PC-9 (cell line): ENCODE measurements at regions not wholly inside any gene's neighbourhood (a gene's known extent, or its start where the extent isn't known, plus 50 kb on each side); places are given as distances from the start of the nearest gene placed in this dataset.

ENCODE experiments used
- BruUV-seq: library from RNA; stranded (reverse); fragments of 400-500 nt; replicated peaks from 2 replicates; lab custom pipeline; 2021; lab: Mats Ljungman, UMichigan
- CTCF ChIA-PET: fragments of 300-600 bp; sonication (Branson Sonifier 250); formaldehyde crosslinking; loops from one replicate; lab custom pipeline; 2022; ENCODE audit warnings: antibody characterized with exemption; lab: Charles Lee
- POLR2A ChIA-PET: fragments of 300-600 bp; sonication (Branson Sonifier 250); formaldehyde crosslinking; loops from one replicate; lab custom pipeline; 2022; ENCODE audit warnings: antibody characterized with exemption; ENCODE audit not compliant: unreplicated experiment; lab: Charles Lee
- DNase-seq, 2 experiments: peaks; one replicate each; pipeline versions ENCODE4 v3.0.0 to v3.0.0-alpha.2; 2015 to 2022; ENCODE audit warnings: mixed read lengths in 1 of 2
- H2AFZ ChIP-seq: fragments of 200-600 bp; sonication (generic); 2 replicates; pipeline ENCODE4 v1.8.1; 2017; ENCODE audit warnings: antibody characterized with exemption
- H3F3A ChIP-seq: fragments of 200-600 bp; sonication (generic); 2 replicates; pipeline ENCODE4 v1.8.1; 2017; ENCODE audit warnings: antibody characterized with exemption, mild to moderate bottlenecking, low read depth; ENCODE audit not compliant: insufficient read depth
- H3K27ac ChIP-seq: fragments of 200-600 bp; sonication (generic); 2 replicates; pipeline ENCODE4 v1.6.1; 2016; ENCODE audit warnings: mixed run types
- H3K27me3 ChIP-seq: fragments of 200-600 bp; sonication (generic); 2 replicates; pipeline ENCODE4 v1.6.1; 2016; ENCODE audit warnings: low read depth, mixed run types; ENCODE audit not compliant: insufficient read depth
- H3K36me3 ChIP-seq: fragments of 200-600 bp; sonication (generic); 2 replicates; pipeline ENCODE4 v1.6.1; 2016; ENCODE audit warnings: low read depth, mixed run types
- H3K4me1 ChIP-seq: fragments of 200-600 bp; sonication (generic); replicated peaks from 2 replicates; pipeline ENCODE4 v1.6.1; 2016; ENCODE audit warnings: mixed run types; ENCODE audit not compliant: insufficient read depth
- H3K4me2 ChIP-seq: fragments of 200-600 bp; sonication (generic); 2 replicates; pipeline ENCODE4 v1.6.1; 2017; ENCODE audit warnings: mixed run types
- H3K4me3 ChIP-seq: fragments of 200-600 bp; sonication (generic); 2 replicates; pipeline ENCODE4 v1.6.1; 2016; ENCODE audit warnings: mixed run types
- H3K79me2 ChIP-seq: fragments of 200-600 bp; sonication (generic); 2 replicates; pipeline ENCODE4 v1.6.1; 2017; ENCODE audit warnings: low read depth, mixed run types
- H3K9me2 ChIP-seq: fragments of 200-600 bp; sonication (generic); 2 replicates; pipeline ENCODE4 v1.8.1; 2017; ENCODE audit warnings: mild to moderate bottlenecking; ENCODE audit not compliant: insufficient read depth
- H3K9me3 ChIP-seq: fragments of 200-600 bp; sonication (generic); 2 replicates; pipeline ENCODE4 v1.8.1; 2016; ENCODE audit warnings: low read depth; ENCODE audit not compliant: insufficient read depth
- H4K20me1 ChIP-seq: fragments of 200-600 bp; sonication (generic); 2 replicates; pipeline ENCODE4 v1.8.1; 2017; ENCODE audit not compliant: insufficient read depth
- EZH2 ChIP-seq: fragments of 200-600 bp; sonication (generic); IDR thresholded peaks from 2 replicates; pipeline ENCODE4 v1.8.0; 2017; ENCODE audit warnings: antibody characterized with exemption, low read depth
- intact Hi-C: fragments of 100-400 bp; cut with micrococcal nuclease; formaldehyde crosslinking; loops from one replicate; pipeline ENCODE4 v1.10.0; 2022; ENCODE audit not compliant: unreplicated experiment
- TF ChIP-seq, protein P1 (sequence below): fragments of 200-600 bp; sonication (generic); conservative IDR thresholded peaks from 2 replicates; pipeline ENCODE4 v1.6.1; 2017; ENCODE audit warnings: mixed run types, antibody characterized with exemption, mild to moderate bottlenecking, moderate library complexity

DNA sequence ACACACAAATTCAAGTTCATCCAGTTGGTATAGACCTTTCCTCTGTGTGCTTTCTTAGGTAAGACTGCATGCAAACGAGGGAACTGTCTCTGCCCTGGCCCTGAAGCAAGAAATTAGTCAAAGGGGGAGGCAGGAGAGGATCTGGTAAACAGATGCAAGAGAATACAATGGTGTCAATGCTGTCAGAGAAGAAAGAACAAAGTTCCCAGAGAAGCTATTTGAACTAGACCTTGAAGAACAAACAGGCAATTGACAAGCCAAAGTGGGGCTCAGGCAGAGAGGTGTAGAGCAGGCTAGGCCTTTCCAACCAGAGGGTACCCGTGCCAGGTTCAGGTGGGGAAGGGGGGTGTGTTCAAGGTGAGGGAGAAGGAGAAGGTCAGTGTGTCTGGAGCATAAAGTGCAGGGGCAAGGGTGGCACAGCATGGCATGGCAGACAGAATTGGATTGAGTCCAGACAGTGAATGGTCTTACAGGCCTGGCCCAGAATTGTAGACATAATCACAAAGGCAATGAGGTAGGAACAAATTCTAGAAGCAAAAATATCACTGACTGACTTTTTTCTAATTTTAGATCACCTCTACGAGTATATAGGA, 95.0 kb upstream of the STARD13 start:
- POLR2A ChIA-PET = no interaction called here
- H3K27ac ChIP-seq = no peak overlapping the region
- no peaks in the 10 kb centered on the region for H3K9me2 ChIP-seq
- no peaks in the 10 kb centered on the region for H3K9me3 ChIP-seq
- no peaks in the 10 kb centered on the region for H4K20me1 ChIP-seq
- intact Hi-C loops = no loop called here
- H3K4me3 ChIP-seq = no peak overlapping the region
- no TSS peak for BruUV-seq
- H3F3A ChIP-seq = no peaks in the 10 kb centered on the region
- no peak overlapping the region for H2AFZ ChIP-seq
- H3K27me3 ChIP-seq = no peaks in the 10 kb centered on the region
- CTCF ChIA-PET = no interaction called here
- H3K36me3 ChIP-seq = no peaks in the 10 kb centered on the region
- no peak overlapping the region for H3K4me2 ChIP-seq
- H3K4me1 ChIP-seq = no peaks in the 10 kb centered on the region
- no peak for DNase-seq
- no peaks in the 10 kb centered on the region for H3K79me2 ChIP-seq
- TF ChIP-seq EZH2 = no peak
- TF ChIP-seq, protein P1, sequence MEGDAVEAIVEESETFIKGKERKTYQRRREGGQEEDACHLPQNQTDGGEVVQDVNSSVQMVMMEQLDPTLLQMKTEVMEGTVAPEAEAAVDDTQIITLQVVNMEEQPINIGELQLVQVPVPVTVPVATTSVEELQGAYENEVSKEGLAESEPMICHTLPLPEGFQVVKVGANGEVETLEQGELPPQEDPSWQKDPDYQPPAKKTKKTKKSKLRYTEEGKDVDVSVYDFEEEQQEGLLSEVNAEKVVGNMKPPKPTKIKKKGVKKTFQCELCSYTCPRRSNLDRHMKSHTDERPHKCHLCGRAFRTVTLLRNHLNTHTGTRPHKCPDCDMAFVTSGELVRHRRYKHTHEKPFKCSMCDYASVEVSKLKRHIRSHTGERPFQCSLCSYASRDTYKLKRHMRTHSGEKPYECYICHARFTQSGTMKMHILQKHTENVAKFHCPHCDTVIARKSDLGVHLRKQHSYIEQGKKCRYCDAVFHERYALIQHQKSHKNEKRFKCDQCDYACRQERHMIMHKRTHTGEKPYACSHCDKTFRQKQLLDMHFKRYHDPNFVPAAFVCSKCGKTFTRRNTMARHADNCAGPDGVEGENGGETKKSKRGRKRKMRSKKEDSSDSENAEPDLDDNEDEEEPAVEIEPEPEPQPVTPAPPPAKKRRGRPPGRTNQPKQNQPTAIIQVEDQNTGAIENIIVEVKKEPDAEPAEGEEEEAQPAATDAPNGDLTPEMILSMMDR = no peak

DNA sequence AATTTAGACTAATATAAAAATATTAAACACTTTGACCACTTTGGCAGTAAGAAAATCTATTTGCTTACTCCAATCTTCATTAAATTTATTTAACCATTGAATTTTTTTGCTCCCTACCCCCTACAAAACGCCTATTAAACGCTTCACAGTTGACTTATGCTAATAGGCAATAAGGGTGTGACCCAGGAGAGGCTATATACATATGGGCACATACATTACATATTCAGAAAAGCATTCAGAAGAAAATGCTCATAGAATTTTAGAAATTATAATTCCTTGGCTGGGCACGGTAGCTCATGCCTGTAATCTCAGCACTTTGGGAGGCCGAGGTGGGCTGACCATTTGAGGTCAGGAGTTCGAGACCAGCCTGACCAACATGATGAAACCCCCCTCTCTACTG, 95.6 kb upstream of the STARD13 start:
- H3K79me2 ChIP-seq = no peaks in the 10 kb centered on the region
- no TSS peak for BruUV-seq
- no peaks in the 10 kb centered on the region for H3F3A ChIP-seq
- POLR2A ChIA-PET = no interaction called here
- CTCF ChIA-PET = no interaction called here
- no peak for DNase-seq
- TF ChIP-seq EZH2 = no peak
- TF ChIP-seq, protein P1 = no peak
- H3K9me2 ChIP-seq = no peaks in the 10 kb centered on the region
- no peaks in the 10 kb centered on the region for H3K4me1 ChIP-seq
- H3K4me3 ChIP-seq = no peak overlapping the region
- no peaks in the 10 kb centered on the region for H3K9me3 ChIP-seq
- H4K20me1 ChIP-seq = no peaks in the 10 kb centered on the region
- H3K27me3 ChIP-seq = no peaks in the 10 kb centered on the region
- H2AFZ ChIP-seq = no peak overlapping the region
- no peaks in the 10 kb centered on the region for H3K36me3 ChIP-seq
- intact Hi-C loops = no loop called here
- H3K27ac ChIP-seq = no peak overlapping the region
- no peak overlapping the region for H3K4me2 ChIP-seq

DNA sequence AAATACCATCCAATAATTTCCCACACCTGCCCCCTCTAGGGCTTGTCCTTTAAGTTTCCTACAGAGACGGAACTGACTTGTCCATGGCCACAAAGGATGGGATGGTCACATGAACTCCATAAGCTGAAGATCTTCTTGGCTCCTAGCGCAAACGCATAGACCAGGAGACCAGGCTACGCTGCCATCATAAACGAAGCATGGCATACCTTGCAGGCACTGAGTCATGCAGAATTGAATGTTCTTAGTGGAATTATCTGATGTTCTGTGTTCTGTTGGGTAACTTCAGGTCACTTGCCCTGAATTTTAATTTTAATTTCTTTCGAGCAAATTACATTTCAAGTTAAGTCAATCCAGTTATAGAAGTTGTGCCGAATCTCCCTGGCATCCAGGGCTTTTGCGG, 96.4 kb upstream of the STARD13 start:
- no peak overlapping the region for H3K4me2 ChIP-seq
- H3K4me3 ChIP-seq = no peak overlapping the region
- no TSS peak for BruUV-seq
- H3K36me3 ChIP-seq = no peaks in the 10 kb centered on the region
- H3K79me2 ChIP-seq = no peaks in the 10 kb centered on the region
- H3K27me3 ChIP-seq = no peaks in the 10 kb centered on the region
- no peak overlapping the region for H3K27ac ChIP-seq
- H3F3A ChIP-seq = no peaks in the 10 kb centered on the region
- TF ChIP-seq EZH2 = no peak
- TF ChIP-seq, protein P1 = no peak
- no peak for DNase-seq
- no peaks in the 10 kb centered on the region for H3K9me3 ChIP-seq
- H3K4me1 ChIP-seq = no peaks in the 10 kb centered on the region
- ChIA-PET CTCF (no interaction called here), POLR2A (no interaction called here)
- H3K9me2 ChIP-seq = no peaks in the 10 kb centered on the region
- intact Hi-C loops = no loop called here
- H4K20me1 ChIP-seq = no peaks in the 10 kb centered on the region
- no peak overlapping the region for H2AFZ ChIP-seq
